ENCODE measurements at regions not wholly inside any gene's neighbourhood (a gene's known extent, or its start where the extent isn't known, plus 50 kb on each side); places are given as distances from the start of the nearest gene placed in this dataset.
"Not testable (repeated sequence)": the region's sequence is repeated elsewhere in the genome, so short reads cannot be mapped to it uniquely, and the experiment has no call there.

GRCh38 chrX:115357326-115358120 lies 68.0 kb downstream of the LUZP4 start:
- no peak for TF ChIP-seq CTCF (IDR thresholded peaks at IDR 0.05)
- no peak for TF ChIP-seq EP300 (IDR thresholded peaks at IDR 0.05)
- TF ChIP-seq POLR2AphosphoS5 (IDR thresholded peaks at IDR 0.05), result no peak
- no peak for TF ChIP-seq POLR2A (IDR thresholded peaks at IDR 0.05)
- DNase-seq, result no peak
- WGBS, 5 donors, result 69 to 90% (median 79%) methylated on average over 3 of the region's 3 CpGs
- Histone ChIP-seq H3K9me3 (no peaks in the 10 kb centered on the region), H3K4me3 (no peak overlapping the region), H3K27ac (no peak overlapping the region), H3K36me3 (no peaks in the 10 kb centered on the region), H3K4me1 (no peaks in the 10 kb centered on the region), H3K27me3 (no peaks in the 10 kb centered on the region)
- intact Hi-C loops (cut with DNase I; ENCODE audit: low total_unique reads), result no loop called here

- H3K4me1 ChIP-seq; H3K36me3 ChIP-seq; H3K9me3 ChIP-seq; H3K27ac ChIP-seq; H3K27me3 ChIP-seq; H3K4me3 ChIP-seq; DNase-seq; intact Hi-C loops (cut with DNase I; ENCODE audit: low total_unique reads): not testable (repeated sequence)
- 61 to 79% (median 73%) methylated on average over 4 to 7 of the region's 7 CpGs for WGBS, 5 donors
These were observed 70.0 kb downstream of the LUZP4 start for GRCh38 chrX:115359508-115359907.

GRCh38 chrX:115360220-115360781 lies 70.8 kb downstream of the LUZP4 start:
- intact Hi-C loops (cut with DNase I; ENCODE audit: low total_unique reads), result no loop called here
- WGBS, 5 donors, result 65 to 80% (median 72%) methylated on average over 2 of the region's 2 CpGs

GRCh38 chrX:115362334-115363095 lies 73.0 kb downstream of the LUZP4 start:
- Histone ChIP-seq H3K9me3 (no peaks in the 10 kb centered on the region), H3K4me1 (no peaks in the 10 kb centered on the region), H3K4me3 (no peak overlapping the region), H3K36me3 (no peaks in the 10 kb centered on the region), H3K27me3 (no peaks in the 10 kb centered on the region), H3K27ac (no peak overlapping the region)
- intact Hi-C loops (cut with DNase I; ENCODE audit: low total_unique reads), result no loop called here
- TF ChIP-seq POLR2A (IDR thresholded peaks at IDR 0.05), result no peak
- WGBS, 5 donors, result 70 to 84% (median 78%) methylated on average over 18 of the region's 18 CpGs
- DNase-seq, result no peak

More at GRCh38 chrX:115360220-115360781, 70.8 kb downstream of the LUZP4 start:
- Histone ChIP-seq H3K9me3 (no peaks in the 10 kb centered on the region), H3K27ac (no peak overlapping the region), H3K36me3 (no peaks in the 10 kb centered on the region), H3K27me3 (no peaks in the 10 kb centered on the region), H3K4me3 (no peak overlapping the region), H3K4me1 (no peaks in the 10 kb centered on the region)
- DNase-seq, result no peak
- TF ChIP-seq EP300 (IDR thresholded peaks at IDR 0.05), result no peak
- no peak for TF ChIP-seq POLR2A (IDR thresholded peaks at IDR 0.05)
- no peak for TF ChIP-seq POLR2AphosphoS5 (IDR thresholded peaks at IDR 0.05)
- TF ChIP-seq CTCF (IDR thresholded peaks at IDR 0.05), result no peak

- no peaks in the 10 kb centered on the region for H3K9me3 ChIP-seq
- H3K27ac ChIP-seq, result no peak overlapping the region
- H3K36me3 ChIP-seq, result no peaks in the 10 kb centered on the region
- intact Hi-C loops (cut with DNase I; ENCODE audit: low total_unique reads), result no loop called here
- no peak for DNase-seq
- H3K27me3 ChIP-seq, result no peaks in the 10 kb centered on the region
- H3K4me1 ChIP-seq, result no peaks in the 10 kb centered on the region
- TF ChIP-seq CTCF (IDR thresholded peaks at IDR 0.05) (no peak), POLR2AphosphoS5 (IDR thresholded peaks at IDR 0.05) (no peak), POLR2A (IDR thresholded peaks at IDR 0.05) (no peak), EP300 (IDR thresholded peaks at IDR 0.05) (no peak)
- H3K4me3 ChIP-seq, result no peak overlapping the region
- 61 to 88% (median 70%) methylated on average over 2 of the region's 2 CpGs for WGBS, 5 donors
These were observed 73.9 kb downstream of the LUZP4 start for GRCh38 chrX:115363372-115363771.

All from stomach (tissue), 8 donors.